ENCODE measurements at regions not wholly inside any gene's neighbourhood (a gene's known extent, or its start where the extent isn't known, plus 50 kb on each side); places are given as distances from the start of the nearest gene placed in this dataset.
"Not testable (repeated sequence)": the region's sequence is repeated elsewhere in the genome, so short reads cannot be mapped to it uniquely, and the experiment has no call there.

- DNase-seq = no peak
Measured at GRCh38 chr1:228945885-228946284, 210.6 kb downstream of the RHOU start.

GRCh38 chr1:228949617-228950016, 214.3 kb downstream of the RHOU start:
- DNase-seq = not testable (repeated sequence)

GRCh38 chr1:228953207-228953606, 217.9 kb downstream of the RHOU start:
- no peak for DNase-seq

- not testable (repeated sequence) for DNase-seq
Measured at GRCh38 chr1:228953808-228954207, 218.5 kb downstream of the RHOU start.

GRCh38 chr1:228955691-228956090, 220.4 kb downstream of the RHOU start:
- no peak for DNase-seq

- DNase-seq = no peak
Measured at GRCh38 chr1:228956864-228957263, 221.6 kb downstream of the RHOU start.

GRCh38 chr1:228957535-228957934, 222.3 kb downstream of the RHOU start:
- no peak for DNase-seq

- no peak for DNase-seq
Measured at GRCh38 chr1:228958121-228958520, 222.8 kb downstream of the RHOU start.

GRCh38 chr1:228958741-228959140, 223.5 kb downstream of the RHOU start:
- no peak for DNase-seq

- DNase-seq = no peak
Measured at GRCh38 chr1:228960705-228961104, 225.4 kb downstream of the RHOU start.

GRCh38 chr1:228961511-228961910, 226.2 kb downstream of the RHOU start:
- DNase-seq = no peak

GRCh38 chr1:228963795-228964177, 228.5 kb downstream of the RHOU start:
- DNase-seq = no peak

GRCh38 chr1:228964178-228965089, 229.2 kb downstream of the RHOU start:
- DNase-seq = no peak

GRCh38 chr1:228968891-228969606, 233.8 kb downstream of the RHOU start:
- DNase-seq = no peak

- no peak for DNase-seq
Measured at GRCh38 chr1:228969953-228970800, 234.9 kb downstream of the RHOU start.

- DNase-seq = no peak
Measured at GRCh38 chr1:228972576-228972975, 237.3 kb downstream of the RHOU start.

- DNase-seq = no peak
Measured at GRCh38 chr1:228974273-228974672, 239.0 kb downstream of the RHOU start.

- no peak for DNase-seq
Measured at GRCh38 chr1:228975238-228975907, 240.1 kb downstream of the RHOU start.

GRCh38 chr1:228976316-228976715, 241.0 kb downstream of the RHOU start:
- no peak for DNase-seq

GRCh38 chr1:228977307-228977706, 242.0 kb downstream of the RHOU start:
- DNase-seq = no peak

- DNase-seq = no peak
Measured at GRCh38 chr1:228977741-228978140, 242.5 kb downstream of the RHOU start.

- DNase-seq = no peak
Measured at GRCh38 chr1:228978484-228979324, 243.4 kb downstream of the RHOU start.
